K562 (cell line): ENCODE measurements at regions not wholly inside any gene's neighbourhood (a gene's known extent, or its start where the extent isn't known, plus 50 kb on each side); places are given as distances from the start of the nearest gene placed in this dataset.

ENCODE experiments used
- HMGN3 ChIP-seq: IDR thresholded peaks from 2 replicates; pipeline ENCODE4 v1.6.1; 2011; ENCODE audit warnings: borderline replicate concordance, low read depth, mild to moderate bottlenecking, mixed read lengths, low read length; ENCODE audit not compliant: insufficient read length; ENCODE audit errors: extremely low read depth
- MAFF ChIP-seq: IDR thresholded peaks from 2 replicates; pipeline ENCODE4 v1.6.1; 2012; ENCODE audit warnings: low read length, improper control_type of control experiment
- PHF8 ChIP-seq: fragments of 200-600 bp; sonication (generic); IDR thresholded peaks from 2 replicates; pipeline ENCODE4 v1.6.1; 2012; ENCODE audit warnings: mixed run types, mild to moderate bottlenecking, inconsistent platforms, low read length, moderate library complexity, borderline replicate concordance
- PML ChIP-seq: IDR thresholded peaks from 2 replicates; pipeline ENCODE4 v1.6.1; 2012; ENCODE audit warnings: low read length, inconsistent platforms
- ZKSCAN8 ChIP-seq: fragments of 200-800 bp; sonication (Bioruptor generic); IDR thresholded peaks from 2 replicates; pipeline ENCODE4 v1.6.1; 2016; ENCODE audit warnings: missing genetic modification characterization, missing compliant biosample characterization
- TF ChIP-seq, protein P1 (sequence below): fragments of 450-650 bp; IDR thresholded peaks from 2 replicates; pipeline ENCODE4 v1.7.1; 2018; ENCODE audit warnings: mild to moderate bottlenecking, low read depth; ENCODE audit not compliant: partially characterized antibody

DNA sequence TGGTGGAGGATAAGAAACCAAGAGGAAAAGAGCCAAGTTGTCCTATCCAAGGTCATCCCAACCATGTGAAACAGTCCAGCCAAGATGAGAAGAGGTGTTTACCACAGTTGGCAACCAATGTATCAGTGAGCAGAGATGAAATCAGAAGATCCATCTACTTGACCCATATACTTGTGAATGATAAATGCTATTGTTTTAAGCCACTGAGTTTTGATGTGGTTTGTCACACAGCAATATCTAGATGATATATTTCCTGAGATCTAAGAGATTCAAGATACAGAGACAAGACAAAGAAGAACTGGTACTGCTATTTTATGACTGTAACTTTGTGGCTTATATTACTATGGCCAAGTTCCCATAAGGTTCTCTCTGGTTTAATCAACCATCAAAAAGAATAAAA, 721.2 kb downstream of the MAFB start:
- no peak for TF ChIP-seq MAFF
- TF ChIP-seq, protein P1, sequence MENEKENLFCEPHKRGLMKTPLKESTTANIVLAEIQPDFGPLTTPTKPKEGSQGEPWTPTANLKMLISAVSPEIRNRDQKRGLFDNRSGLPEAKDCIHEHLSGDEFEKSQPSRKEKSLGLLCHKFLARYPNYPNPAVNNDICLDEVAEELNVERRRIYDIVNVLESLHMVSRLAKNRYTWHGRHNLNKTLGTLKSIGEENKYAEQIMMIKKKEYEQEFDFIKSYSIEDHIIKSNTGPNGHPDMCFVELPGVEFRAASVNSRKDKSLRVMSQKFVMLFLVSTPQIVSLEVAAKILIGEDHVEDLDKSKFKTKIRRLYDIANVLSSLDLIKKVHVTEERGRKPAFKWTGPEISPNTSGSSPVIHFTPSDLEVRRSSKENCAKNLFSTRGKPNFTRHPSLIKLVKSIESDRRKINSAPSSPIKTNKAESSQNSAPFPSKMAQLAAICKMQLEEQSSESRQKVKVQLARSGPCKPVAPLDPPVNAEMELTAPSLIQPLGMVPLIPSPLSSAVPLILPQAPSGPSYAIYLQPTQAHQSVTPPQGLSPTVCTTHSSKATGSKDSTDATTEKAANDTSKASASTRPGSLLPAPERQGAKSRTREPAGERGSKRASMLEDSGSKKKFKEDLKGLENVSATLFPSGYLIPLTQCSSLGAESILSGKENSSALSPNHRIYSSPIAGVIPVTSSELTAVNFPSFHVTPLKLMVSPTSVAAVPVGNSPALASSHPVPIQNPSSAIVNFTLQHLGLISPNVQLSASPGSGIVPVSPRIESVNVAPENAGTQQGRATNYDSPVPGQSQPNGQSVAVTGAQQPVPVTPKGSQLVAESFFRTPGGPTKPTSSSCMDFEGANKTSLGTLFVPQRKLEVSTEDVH, result no peak
- TF ChIP-seq HMGN3, result no peak
- TF ChIP-seq PML, result no peak
- TF ChIP-seq PHF8, result no peak
- TF ChIP-seq ZKSCAN8, result no peak
